Parathyroid adenoma (tissue), 2 donors: ENCODE measurements at regions not wholly inside any gene's neighbourhood (a gene's known extent, or its start where the extent isn't known, plus 50 kb on each side); places are given as distances from the start of the nearest gene placed in this dataset.

Source experiments
- H2AFZ ChIP-seq: fragments of 300-600 bp; sonication (generic); one replicate; pipeline ENCODE4 v1.7.0; 2017; ENCODE audit warnings: antibody characterized with exemption, mild to moderate bottlenecking
- H3K27ac ChIP-seq: fragments of 300-600 bp; sonication (generic); one replicate; pipeline ENCODE4 v1.7.0; 2017
- H3K27me3 ChIP-seq: fragments of 300-600 bp; sonication (generic); one replicate; pipeline ENCODE4 v1.7.0; 2017; ENCODE audit warnings: low read length; ENCODE audit not compliant: control insufficient read depth, insufficient read depth
- H3K36me3 ChIP-seq: fragments of 300-600 bp; sonication (generic); one replicate; pipeline ENCODE4 v1.7.0; 2017; ENCODE audit warnings: low read length; ENCODE audit not compliant: control insufficient read depth, insufficient read depth
- H3K4me1 ChIP-seq: fragments of 300-600 bp; sonication (generic); one replicate; pipeline ENCODE4 v1.7.0; 2017; ENCODE audit warnings: control low read depth
- H3K4me2 ChIP-seq: fragments of 300-600 bp; sonication (generic); one replicate; pipeline ENCODE4 v1.7.0; 2017; ENCODE audit warnings: low read length
- H3K4me3 ChIP-seq: fragments of 300-600 bp; sonication (generic); one replicate; pipeline ENCODE4 v1.7.0; 2017; ENCODE audit warnings: low read depth, low read length
- H3K79me2 ChIP-seq: fragments of 300-600 bp; sonication (generic); one replicate; pipeline ENCODE4 v1.7.0; 2017; ENCODE audit warnings: control low read depth
- H3K9ac ChIP-seq: fragments of 300-600 bp; sonication (generic); one replicate; pipeline ENCODE4 v1.7.0; 2017; ENCODE audit warnings: mild to moderate bottlenecking
- H3K9me3 ChIP-seq: fragments of 300-600 bp; sonication (generic); one replicate; pipeline ENCODE4 v1.7.0; 2017; ENCODE audit warnings: low read length; ENCODE audit not compliant: control insufficient read depth
- CTCF ChIP-seq: fragments of 300-600 bp; sonication (generic); IDR thresholded peaks from one replicate; pipeline ENCODE4 v1.7.0; 2017; ENCODE audit warnings: antibody characterized with exemption, mild to moderate bottlenecking
- donor health status: primary hyperparathyroidism.

- no peaks in the 10 kb centered on the region for H3K79me2 ChIP-seq
- TF ChIP-seq CTCF, result no peak
- no peak overlapping the region for H3K27ac ChIP-seq
- no peak overlapping the region for H3K4me3 ChIP-seq
- H2AFZ ChIP-seq, result no peak overlapping the region
- no peak overlapping the region for H3K4me2 ChIP-seq
- H3K27me3 ChIP-seq, result no peaks in the 10 kb centered on the region
- H3K9me3 ChIP-seq, result no peaks in the 10 kb centered on the region
- H3K36me3 ChIP-seq, result no peaks in the 10 kb centered on the region
- no peak overlapping the region for H3K9ac ChIP-seq
- H3K4me1 ChIP-seq, result no peaks in the 10 kb centered on the region
These were observed 517.6 kb upstream of the ADGRL4 start for GRCh38 chr1:79524126-79524525.

- Histone ChIP-seq H3K36me3 (no peaks in the 10 kb centered on the region), H3K79me2 (no peaks in the 10 kb centered on the region), H3K4me3 (no peak overlapping the region), H3K4me2 (no peak overlapping the region), H3K27ac (no peak overlapping the region), H3K4me1 (no peaks in the 10 kb centered on the region), H2AFZ (no peak overlapping the region), H3K27me3 (no peaks in the 10 kb centered on the region), H3K9me3 (no peaks in the 10 kb centered on the region), H3K9ac (no peak overlapping the region)
- no peak for TF ChIP-seq CTCF
These were observed 512.7 kb upstream of the ADGRL4 start for GRCh38 chr1:79519084-79519760.

- H3K4me3 ChIP-seq, result no peak overlapping the region
- no peaks in the 10 kb centered on the region for H3K27me3 ChIP-seq
- H3K9me3 ChIP-seq, result no peaks in the 10 kb centered on the region
- no peak overlapping the region for H3K4me2 ChIP-seq
- H3K4me1 ChIP-seq, result no peaks in the 10 kb centered on the region
- TF ChIP-seq CTCF, result no peak
- no peak overlapping the region for H2AFZ ChIP-seq
- H3K79me2 ChIP-seq, result no peaks in the 10 kb centered on the region
- no peak overlapping the region for H3K27ac ChIP-seq
- H3K36me3 ChIP-seq, result no peaks in the 10 kb centered on the region
- no peak overlapping the region for H3K9ac ChIP-seq
These were observed 511.1 kb upstream of the ADGRL4 start for GRCh38 chr1:79517470-79518224.

- no peaks in the 10 kb centered on the region for H3K79me2 ChIP-seq
- H2AFZ ChIP-seq, result no peak overlapping the region
These were observed 501.2 kb upstream of the ADGRL4 start for GRCh38 chr1:79507770-79508169.

More at GRCh38 chr1:79507770-79508169, 501.2 kb upstream of the ADGRL4 start:
- Histone ChIP-seq H3K9ac (no peak overlapping the region), H3K27me3 (no peaks in the 10 kb centered on the region), H3K9me3 (no peaks in the 10 kb centered on the region), H3K4me2 (no peak overlapping the region), H3K27ac (no peak overlapping the region), H3K4me1 (no peaks in the 10 kb centered on the region), H3K4me3 (no peak overlapping the region), H3K36me3 (no peaks in the 10 kb centered on the region)
- no peak for TF ChIP-seq CTCF
